MM.1S (cell line): ENCODE measurements at regions not wholly inside any gene's neighbourhood (a gene's known extent, or its start where the extent isn't known, plus 50 kb on each side); places are given as distances from the start of the nearest gene placed in this dataset.

ENCODE experiments used
- EZH2 ChIP-seq: fragments of 300-600 bp; sonication (generic); optimal IDR thresholded peaks from 2 replicates; pipeline ENCODE3; 2017; ENCODE audit warnings: low read depth, mild to moderate bottlenecking, antibody characterized with exemption, low read length, mixed read lengths
- TF ChIP-seq, protein P1 (sequence below): fragments of 300-600 bp; sonication (generic); IDR thresholded peaks from 2 replicates; pipeline ENCODE4 v1.5.1; 2016; ENCODE audit warnings: antibody characterized with exemption, low read length, mixed read lengths

DNA sequence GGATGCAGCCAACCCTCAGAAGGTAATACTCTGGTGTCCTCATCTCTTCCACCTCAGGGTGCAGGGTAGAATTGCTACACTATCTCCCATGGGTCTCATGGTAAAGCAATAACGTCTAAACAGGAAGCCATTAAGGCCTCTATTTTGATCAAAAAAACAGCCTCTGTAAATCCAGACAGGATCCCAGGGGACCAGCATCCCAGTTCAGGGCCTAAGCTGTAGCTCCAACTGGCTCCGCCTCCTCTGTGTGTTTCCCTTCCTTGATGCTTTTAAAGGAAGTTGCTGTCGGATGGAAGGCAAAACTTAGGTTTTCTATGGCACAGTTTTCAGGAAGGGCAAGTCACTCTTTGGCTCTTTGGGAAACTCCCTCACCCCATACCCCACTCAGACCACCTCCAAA, 222.0 kb downstream of the MAFB start:
- no peak for TF ChIP-seq EZH2
- TF ChIP-seq, protein P1, sequence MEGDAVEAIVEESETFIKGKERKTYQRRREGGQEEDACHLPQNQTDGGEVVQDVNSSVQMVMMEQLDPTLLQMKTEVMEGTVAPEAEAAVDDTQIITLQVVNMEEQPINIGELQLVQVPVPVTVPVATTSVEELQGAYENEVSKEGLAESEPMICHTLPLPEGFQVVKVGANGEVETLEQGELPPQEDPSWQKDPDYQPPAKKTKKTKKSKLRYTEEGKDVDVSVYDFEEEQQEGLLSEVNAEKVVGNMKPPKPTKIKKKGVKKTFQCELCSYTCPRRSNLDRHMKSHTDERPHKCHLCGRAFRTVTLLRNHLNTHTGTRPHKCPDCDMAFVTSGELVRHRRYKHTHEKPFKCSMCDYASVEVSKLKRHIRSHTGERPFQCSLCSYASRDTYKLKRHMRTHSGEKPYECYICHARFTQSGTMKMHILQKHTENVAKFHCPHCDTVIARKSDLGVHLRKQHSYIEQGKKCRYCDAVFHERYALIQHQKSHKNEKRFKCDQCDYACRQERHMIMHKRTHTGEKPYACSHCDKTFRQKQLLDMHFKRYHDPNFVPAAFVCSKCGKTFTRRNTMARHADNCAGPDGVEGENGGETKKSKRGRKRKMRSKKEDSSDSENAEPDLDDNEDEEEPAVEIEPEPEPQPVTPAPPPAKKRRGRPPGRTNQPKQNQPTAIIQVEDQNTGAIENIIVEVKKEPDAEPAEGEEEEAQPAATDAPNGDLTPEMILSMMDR: no peak
